Upper lobe of right lung (tissue), 1 donor: ENCODE measurements at regions not wholly inside any gene's neighbourhood (a gene's known extent, or its start where the extent isn't known, plus 50 kb on each side); places are given as distances from the start of the nearest gene placed in this dataset.
A peak's percentile ranks its signal among the peaks of the same experiment; 100 is the strongest.
"Not testable (repeated sequence)": the region's sequence is repeated elsewhere in the genome, so short reads cannot be mapped to it uniquely, and the experiment has no call there.

Experiments used
- ATAC-seq: fragments of 200-7000 bp; cut with Tn5 transposase; one replicate; pipeline ENCODE4 v1.9.1; 2020; ENCODE audit warnings: mild to moderate bottlenecking, moderate library complexity
- DNase-seq: peaks from one replicate; pipeline ENCODE4 v3.0.0-alpha.2; 2020
- H3K27ac ChIP-seq: fragments of 200-600 bp; one replicate; pipeline ENCODE4 v1.8.0; 2022
- H3K27me3 ChIP-seq: fragments of 200-600 bp; one replicate; pipeline ENCODE4 v1.8.0; 2022; ENCODE audit warnings: mild to moderate bottlenecking
- H3K36me3 ChIP-seq: fragments of 200-600 bp; one replicate; pipeline ENCODE4 v1.8.0; 2022
- H3K4me1 ChIP-seq: fragments of 200-600 bp; one replicate; pipeline ENCODE4 v1.8.0; 2022
- H3K4me3 ChIP-seq: fragments of 200-600 bp; one replicate; pipeline ENCODE4 v1.8.0; 2022; ENCODE audit warnings: mild to moderate bottlenecking
- H3K9me3 ChIP-seq: fragments of 200-600 bp; one replicate; pipeline ENCODE4 v1.8.0; 2022
- CTCF ChIP-seq: fragments of 200-600 bp; IDR thresholded peaks from one replicate; pipeline ENCODE4 v1.8.0; 2022; ENCODE audit warnings: antibody characterized with exemption
- intact Hi-C: fragments of 100-400 bp; cut with DNase I; formaldehyde crosslinking; loops from one replicate; pipeline ENCODE4 v1.11.0; 2022
- donor health status: DM: no; HTN: yes; CAD: no; lungs with severe emphysema.

GRCh38 chr18:61635901-61636528, 256.8 kb downstream of the RNF152 start:
- Histone ChIP-seq H3K9me3 (no peaks in the 10 kb centered on the region), H3K27ac (no peak overlapping the region), H3K4me3 (no peak overlapping the region), H3K36me3 (no peaks in the 10 kb centered on the region), H3K27me3 (no peaks in the 10 kb centered on the region), H3K4me1 (peaks cover 9% of the 10 kb centered on the region)
- peak; percentile 75 for ATAC-seq
- TF ChIP-seq CTCF, result peak; percentile 82
- DNase-seq, result peak; percentile 59
- intact Hi-C loops, result loop anchor here (10.0 kb wide), 1 partner anchor 259 kb away; the partner anchor contains the start of gene RNF152

DNA sequence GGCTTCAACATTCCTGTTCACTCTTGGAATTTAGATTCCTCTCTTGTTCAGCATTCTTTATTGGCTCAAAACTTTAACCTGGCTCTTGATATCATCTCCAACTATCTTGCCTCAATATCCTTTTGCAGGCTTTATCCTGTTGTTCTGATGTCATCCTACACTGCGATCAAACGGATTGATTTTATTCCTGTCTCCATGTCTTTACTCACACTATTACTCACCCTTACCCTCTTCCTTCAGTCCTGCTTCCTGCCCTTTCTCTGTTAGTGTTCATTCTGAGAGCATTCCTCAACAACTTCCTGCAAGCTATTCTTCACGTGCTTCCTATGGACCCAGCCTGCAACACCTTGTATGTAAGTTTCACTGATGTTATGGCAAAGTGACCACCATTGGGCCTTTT, 264.7 kb downstream of the RNF152 start:
- intact Hi-C loops, result no loop called here
- Histone ChIP-seq H3K9me3 (no peaks in the 10 kb centered on the region), H3K27ac (no peak overlapping the region), H3K4me1 (no peaks in the 10 kb centered on the region), H3K27me3 (no peaks in the 10 kb centered on the region), H3K36me3 (no peaks in the 10 kb centered on the region), H3K4me3 (no peak overlapping the region)
- DNase-seq, result no peak
- ATAC-seq, result no peak
- no peak for TF ChIP-seq CTCF

DNA sequence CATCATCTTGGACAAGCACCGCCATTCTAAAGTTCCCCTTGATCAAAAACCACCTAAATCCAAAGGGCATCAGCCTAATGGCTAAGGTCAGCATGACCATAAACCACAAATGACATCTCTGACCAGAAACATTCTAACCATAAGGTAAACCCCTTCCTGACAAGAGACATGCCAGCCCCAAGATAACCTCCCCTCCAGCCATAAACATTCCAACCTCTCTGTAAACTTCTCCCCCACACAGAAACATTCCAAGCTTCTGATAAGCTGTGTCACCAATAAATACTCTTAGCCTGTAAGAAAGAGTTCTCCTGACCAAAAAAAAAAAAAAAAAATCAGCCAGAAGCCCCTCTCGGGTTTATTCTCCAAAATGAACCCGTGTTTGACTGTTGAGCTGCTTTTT, 268.2 kb downstream of the RNF152 start:
- H3K27ac ChIP-seq, H3K9me3 ChIP-seq, H3K4me3 ChIP-seq, H3K27me3 ChIP-seq, DNase-seq, H3K36me3 ChIP-seq, H3K4me1 ChIP-seq, ATAC-seq, intact Hi-C loops: not testable (repeated sequence)

GRCh38 chr18:61619783-61620182, 273.0 kb downstream of the RNF152 start:
- Histone ChIP-seq H3K4me1 (no peaks in the 10 kb centered on the region), H3K9me3 (no peaks in the 10 kb centered on the region), H3K27ac (no peak overlapping the region), H3K4me3 (no peak overlapping the region), H3K27me3 (no peaks in the 10 kb centered on the region), H3K36me3 (no peaks in the 10 kb centered on the region)
- ATAC-seq, result no peak
- intact Hi-C loops, result no loop called here
- DNase-seq, result no peak
- TF ChIP-seq CTCF, result no peak

- TF ChIP-seq CTCF, result no peak
- Histone ChIP-seq H3K9me3 (no peaks in the 10 kb centered on the region), H3K4me1 (no peaks in the 10 kb centered on the region), H3K27ac (no peak overlapping the region), H3K36me3 (no peaks in the 10 kb centered on the region), H3K4me3 (no peak overlapping the region), H3K27me3 (no peaks in the 10 kb centered on the region)
- DNase-seq (no peak), ATAC-seq (no peak)
- intact Hi-C loops, result no loop called here
Observed at GRCh38 chr18:61618816-61619215, 274.0 kb downstream of the RNF152 start.

DNA sequence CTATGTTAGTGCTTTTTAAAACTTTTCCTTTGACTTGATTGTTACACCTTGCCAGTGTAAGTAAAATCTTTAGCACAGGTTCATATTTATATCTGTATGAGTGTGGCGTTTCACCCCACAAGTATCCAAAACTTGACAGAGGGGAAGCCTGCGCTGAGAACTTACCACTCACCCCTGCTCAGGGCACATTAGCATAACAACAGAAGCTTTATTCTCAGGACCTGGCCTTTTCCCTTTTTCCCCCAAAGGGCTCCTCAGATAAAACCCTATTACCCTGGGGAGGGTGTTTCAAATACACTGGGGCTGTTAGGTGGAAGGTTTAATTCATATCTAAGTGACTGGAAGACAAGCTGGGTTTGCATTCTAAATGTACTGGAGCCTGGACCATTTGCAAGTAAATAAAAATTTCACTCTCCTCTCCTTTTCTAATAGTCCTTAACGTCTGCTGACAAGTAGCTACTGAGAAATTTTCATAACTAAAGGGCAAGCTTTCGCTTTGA, 276.6 kb downstream of the RNF152 start:
- no peaks in the 10 kb centered on the region for H3K9me3 ChIP-seq
- H3K27me3 ChIP-seq, result no peaks in the 10 kb centered on the region
- TF ChIP-seq CTCF, result no peak
- no peak for DNase-seq
- no peak overlapping the region for H3K27ac ChIP-seq
- H3K4me3 ChIP-seq, result no peak overlapping the region
- H3K36me3 ChIP-seq, result no peaks in the 10 kb centered on the region
- ATAC-seq, result no peak
- intact Hi-C loops, result no loop called here
- H3K4me1 ChIP-seq, result no peaks in the 10 kb centered on the region
